Tibial artery (tissue), 4 donors: ENCODE measurements at regions not wholly inside any gene's neighbourhood (a gene's known extent, or its start where the extent isn't known, plus 50 kb on each side); places are given as distances from the start of the nearest gene placed in this dataset.

Source experiments
- DNase-seq, 2 donors: peaks; one replicate each; pipeline ENCODE4 v3.0.0-alpha.2; 2019
- H3K27ac ChIP-seq, 2 donors: fragments of 200-600 bp; sonication (generic) in 1 of 2; 1 replicate in 1 of 2; 2 replicates in 1 of 2; pipeline ENCODE4 v1.5.1; 2018 to 2019; ENCODE audit warnings: mild to moderate bottlenecking in 1 of 2
- H3K27me3 ChIP-seq, 2 donors: fragments of 200-600 bp; sonication (generic) in 1 of 2; one replicate each; pipeline versions ENCODE4 v1.5.1 to v1.6.0; 2016 to 2019
- H3K36me3 ChIP-seq, 3 donors: fragments of 200-600 bp; sonication (generic) in 2 of 3; one replicate each; pipeline ENCODE4 v1.5.1; 2016 to 2019; ENCODE audit warnings: mild to moderate bottlenecking in 2 of 3
- H3K4me1 ChIP-seq, 4 donors: fragments of 200-600 bp; sonication (generic) in 2 of 4; 1 replicate in 3 of 4; 2 replicates in 1 of 4; pipeline ENCODE4 v1.5.1; 2016 to 2019
- H3K4me3 ChIP-seq, 2 donors: fragments of 200-600 bp; sonication (generic) in 1 of 2; 1 replicate in 1 of 2; 2 replicates in 1 of 2; pipeline ENCODE4 v1.5.1; 2018 to 2019; ENCODE audit warnings: mild to moderate bottlenecking in 2 of 2
- H3K9me3 ChIP-seq, 3 donors: fragments of 200-600 bp; sonication (generic) in 1 of 3; one replicate each; pipeline ENCODE4 v1.5.1; 2016 to 2019
- intact Hi-C: fragments of 100-400 bp; cut with DNase I; formaldehyde crosslinking; loops from one replicate; pipeline ENCODE4 v1.15.0; 2023; ENCODE audit warnings: low total_unique reads
- TF ChIP-seq, protein P1 (sequence below), 2 experiments: fragments of 200-600 bp in 1 of 2; fragments of 450-650 bp in 1 of 2; IDR thresholded peaks; one replicate each; pipeline ENCODE4 v1.5.1; 2017 to 2019; ENCODE audit warnings: antibody characterized with exemption in 2 of 2, mild to moderate bottlenecking in 1 of 2, moderate library complexity in 1 of 2

DNA sequence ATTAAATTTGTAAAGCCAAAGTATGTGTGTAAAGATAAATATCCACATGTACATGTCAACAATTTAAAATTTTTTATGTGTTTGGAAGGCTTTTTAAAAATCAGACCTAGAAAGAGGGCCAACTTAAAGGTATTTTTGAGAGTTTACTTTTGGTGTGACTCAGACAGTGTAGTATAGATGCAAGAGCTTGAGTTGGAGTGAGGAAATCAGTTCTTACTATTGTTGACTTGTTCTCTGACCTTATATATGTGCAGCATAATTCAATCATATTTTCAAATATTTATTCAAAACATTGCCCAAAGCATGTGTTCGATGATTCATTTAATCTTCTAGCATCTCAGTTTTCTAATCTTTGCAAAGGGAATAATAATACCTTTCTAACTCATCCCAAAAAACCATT, 243.7 kb upstream of the PRKCQ start:
- Histone ChIP-seq H3K27ac (no peak overlapping the region), H3K9me3 (no peaks in the 10 kb centered on the region), H3K36me3 (no peaks in the 10 kb centered on the region), H3K4me1 (no peaks in the 10 kb centered on the region), H3K4me3 (no peak overlapping the region), H3K27me3 (no peaks in the 10 kb centered on the region)
- TF ChIP-seq, protein P1, sequence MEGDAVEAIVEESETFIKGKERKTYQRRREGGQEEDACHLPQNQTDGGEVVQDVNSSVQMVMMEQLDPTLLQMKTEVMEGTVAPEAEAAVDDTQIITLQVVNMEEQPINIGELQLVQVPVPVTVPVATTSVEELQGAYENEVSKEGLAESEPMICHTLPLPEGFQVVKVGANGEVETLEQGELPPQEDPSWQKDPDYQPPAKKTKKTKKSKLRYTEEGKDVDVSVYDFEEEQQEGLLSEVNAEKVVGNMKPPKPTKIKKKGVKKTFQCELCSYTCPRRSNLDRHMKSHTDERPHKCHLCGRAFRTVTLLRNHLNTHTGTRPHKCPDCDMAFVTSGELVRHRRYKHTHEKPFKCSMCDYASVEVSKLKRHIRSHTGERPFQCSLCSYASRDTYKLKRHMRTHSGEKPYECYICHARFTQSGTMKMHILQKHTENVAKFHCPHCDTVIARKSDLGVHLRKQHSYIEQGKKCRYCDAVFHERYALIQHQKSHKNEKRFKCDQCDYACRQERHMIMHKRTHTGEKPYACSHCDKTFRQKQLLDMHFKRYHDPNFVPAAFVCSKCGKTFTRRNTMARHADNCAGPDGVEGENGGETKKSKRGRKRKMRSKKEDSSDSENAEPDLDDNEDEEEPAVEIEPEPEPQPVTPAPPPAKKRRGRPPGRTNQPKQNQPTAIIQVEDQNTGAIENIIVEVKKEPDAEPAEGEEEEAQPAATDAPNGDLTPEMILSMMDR (IDR thresholded peaks at IDR 0.05): no peak
- DNase-seq: no peak
- intact Hi-C loops: no loop called here

DNA sequence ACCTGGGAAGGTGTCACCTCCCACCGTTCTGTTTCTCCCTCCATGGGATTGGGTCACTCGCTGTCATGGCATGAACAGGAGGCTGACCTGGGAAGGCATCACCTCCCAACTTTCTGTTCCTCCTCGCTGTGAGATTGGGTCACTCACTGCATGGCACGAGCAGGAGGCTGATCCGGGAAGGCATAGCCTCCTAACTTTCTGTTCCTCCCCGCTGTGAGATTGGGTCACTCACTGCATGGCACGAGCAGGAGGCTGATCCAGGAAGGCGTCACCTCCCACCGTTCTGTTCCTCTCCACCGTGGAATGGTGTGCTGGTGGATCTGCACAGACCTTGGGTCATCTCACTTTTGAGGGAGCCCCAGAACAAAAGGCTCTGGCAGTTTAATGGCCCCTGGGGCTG, 239.2 kb upstream of the PRKCQ start:
- H3K4me1 ChIP-seq: no peaks in the 10 kb centered on the region
- TF ChIP-seq, protein P1 (IDR thresholded peaks at IDR 0.05): no peak
- H3K36me3 ChIP-seq: no peaks in the 10 kb centered on the region
- H3K4me3 ChIP-seq: no peak overlapping the region
- H3K27me3 ChIP-seq: no peaks in the 10 kb centered on the region
- intact Hi-C loops: no loop called here
- no peak for DNase-seq
- no peaks in the 10 kb centered on the region for H3K9me3 ChIP-seq
- H3K27ac ChIP-seq: no peak overlapping the region

DNA sequence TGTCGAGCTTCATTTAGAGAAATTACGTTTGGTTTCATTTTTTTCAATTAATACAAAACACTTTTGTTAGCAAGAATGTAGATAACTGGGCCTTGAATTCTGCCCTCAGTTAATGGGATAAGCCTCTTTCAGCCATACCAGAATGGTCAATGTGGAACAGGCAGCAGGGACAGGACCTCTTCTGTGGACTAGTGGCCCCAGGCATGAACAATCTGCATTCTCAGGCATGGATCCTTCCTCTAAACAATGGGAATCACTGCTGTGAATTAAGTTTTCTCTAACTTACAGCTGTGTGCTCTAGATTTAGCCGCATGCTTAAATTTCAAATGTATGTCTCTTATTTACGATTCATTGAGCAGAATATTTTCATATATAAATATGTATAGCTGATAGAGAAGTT, 237.7 kb upstream of the PRKCQ start:
- Histone ChIP-seq H3K36me3 (no peaks in the 10 kb centered on the region), H3K27ac (no peak overlapping the region), H3K9me3 (no peaks in the 10 kb centered on the region), H3K4me3 (no peak overlapping the region), H3K4me1 (no peaks in the 10 kb centered on the region), H3K27me3 (no peaks in the 10 kb centered on the region)
- intact Hi-C loops: no loop called here
- TF ChIP-seq, protein P1 (IDR thresholded peaks at IDR 0.05): no peak
- no peak for DNase-seq

DNA sequence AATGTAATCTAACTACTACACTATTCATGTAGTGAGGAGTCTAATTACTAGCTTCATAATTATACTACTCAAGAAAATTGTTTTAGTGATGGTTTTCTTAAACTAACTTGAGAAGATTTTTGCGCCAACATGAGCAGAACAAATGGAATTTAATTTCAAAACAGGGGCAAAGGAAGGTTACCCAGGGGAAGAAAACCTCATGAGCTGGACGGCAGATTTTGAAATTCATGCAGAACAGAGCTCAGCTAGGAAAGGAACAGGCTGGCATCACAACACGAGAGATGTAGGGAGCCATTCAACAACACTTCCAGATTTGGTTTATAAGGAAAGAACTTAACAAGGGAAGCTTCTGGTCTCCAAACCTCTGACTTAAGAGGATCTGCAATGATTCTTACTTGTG, 235.3 kb upstream of the PRKCQ start:
- no peak for DNase-seq
- no peak overlapping the region for H3K27ac ChIP-seq
- intact Hi-C loops: no loop called here
- TF ChIP-seq, protein P1 (IDR thresholded peaks at IDR 0.05): no peak
- no peaks in the 10 kb centered on the region for H3K4me1 ChIP-seq
- no peaks in the 10 kb centered on the region for H3K27me3 ChIP-seq
- H3K4me3 ChIP-seq: no peak overlapping the region
- no peaks in the 10 kb centered on the region for H3K9me3 ChIP-seq
- no peaks in the 10 kb centered on the region for H3K36me3 ChIP-seq

DNA sequence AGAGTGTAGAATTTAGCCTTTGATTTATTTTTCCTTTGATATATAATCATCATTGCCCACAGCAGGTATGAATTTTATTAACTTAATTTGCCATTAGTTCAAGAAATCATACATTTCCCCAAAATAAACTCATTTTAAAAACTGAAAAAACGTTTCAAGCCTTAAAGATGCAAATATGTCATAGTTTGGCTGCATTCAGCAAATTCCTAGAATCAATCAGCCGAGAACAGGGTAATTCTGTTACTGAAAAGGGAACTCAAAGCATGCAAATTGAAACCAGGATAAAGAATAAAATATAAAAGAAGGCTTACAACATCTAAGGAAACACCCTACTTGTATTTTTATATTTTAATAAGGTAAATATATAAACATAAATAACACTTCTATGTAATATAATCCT, 233.8 kb upstream of the PRKCQ start:
- intact Hi-C loops: no loop called here
- H3K27ac ChIP-seq: no peak overlapping the region
- DNase-seq: no peak
- H3K27me3 ChIP-seq: no peaks in the 10 kb centered on the region
- no peaks in the 10 kb centered on the region for H3K4me1 ChIP-seq
- TF ChIP-seq, protein P1 (IDR thresholded peaks at IDR 0.05): no peak
- H3K4me3 ChIP-seq: no peak overlapping the region
- no peaks in the 10 kb centered on the region for H3K9me3 ChIP-seq
- H3K36me3 ChIP-seq: no peaks in the 10 kb centered on the region

DNA sequence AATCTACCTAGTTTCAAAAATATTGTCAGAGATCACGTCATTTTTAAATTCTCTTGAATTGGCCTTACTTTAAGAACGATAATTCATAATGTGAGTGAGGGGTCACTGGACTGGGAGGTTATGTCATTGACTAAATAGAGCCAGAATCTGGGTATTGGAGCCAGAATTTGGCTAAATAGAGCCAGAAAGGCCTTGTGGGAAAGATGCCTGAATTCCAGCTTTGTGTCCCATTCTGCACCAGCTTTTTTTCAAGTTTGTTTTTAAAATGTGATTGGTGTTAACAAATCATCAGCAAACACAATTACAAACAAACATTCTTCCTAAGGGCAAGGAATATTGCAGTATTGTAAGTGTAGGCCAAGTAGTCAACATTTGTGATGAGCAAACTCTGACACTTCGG, 233.2 kb upstream of the PRKCQ start:
- no peaks in the 10 kb centered on the region for H3K9me3 ChIP-seq
- no peak for DNase-seq
- no peaks in the 10 kb centered on the region for H3K27me3 ChIP-seq
- H3K36me3 ChIP-seq: no peaks in the 10 kb centered on the region
- no peak overlapping the region for H3K4me3 ChIP-seq
- TF ChIP-seq, protein P1 (IDR thresholded peaks at IDR 0.05): no peak
- H3K27ac ChIP-seq: no peak overlapping the region
- intact Hi-C loops: no loop called here
- no peaks in the 10 kb centered on the region for H3K4me1 ChIP-seq
